Ovary (tissue), 7 donors: ENCODE measurements at regions not wholly inside any gene's neighbourhood (a gene's known extent, or its start where the extent isn't known, plus 50 kb on each side); places are given as distances from the start of the nearest gene placed in this dataset.

Experiments
- DNase-seq, 5 donors: peaks; one replicate each; pipeline ENCODE4 v3.0.0-alpha.2; 2019 to 2020
- H3K27ac ChIP-seq, 2 donors: fragments of 200-600 bp; one replicate each; pipeline versions ENCODE4 v1.5.1 to v1.8.0; 2019 to 2022
- H3K27me3 ChIP-seq: fragments of 200-600 bp; one replicate; pipeline ENCODE4 v1.8.0; 2022
- H3K36me3 ChIP-seq: fragments of 200-600 bp; sonication (generic); one replicate; pipeline ENCODE4 v1.5.1; 2019
- H3K4me1 ChIP-seq: one replicate; pipeline ENCODE4 v1.8.1; 2013; ENCODE audit warnings: mild to moderate bottlenecking, moderate library complexity; ENCODE audit not compliant: insufficient read depth
- H3K4me3 ChIP-seq: fragments of 200-600 bp; sonication (generic); one replicate; pipeline ENCODE4 v1.5.1; 2017
- H3K9me3 ChIP-seq, 2 donors: fragments of 200-600 bp in 1 of 2; sonication (generic) in 1 of 2; one replicate each; pipeline versions ENCODE4 v1.5.1 to v1.8.1; 2013 to 2019; ENCODE audit warnings: mild to moderate bottlenecking in 1 of 2, moderate library complexity in 1 of 2
- CTCF ChIP-seq, 3 donors: fragments of 450-650 bp in 2 of 3; fragments of 200-600 bp in 1 of 3; IDR thresholded peaks; one replicate each; pipeline versions ENCODE4 v1.5.1 to v1.8.0; 2016 to 2022; ENCODE audit warnings: antibody characterized with exemption in 3 of 3, mild to moderate bottlenecking in 1 of 3
- EP300 ChIP-seq: sonication (generic); formaldehyde crosslinking; IDR thresholded peaks from one replicate; pipeline ENCODE4 v1.6.1; 2017; ENCODE audit warnings: antibody characterized with exemption
- POLR2A ChIP-seq: fragments of 450-650 bp; IDR thresholded peaks from one replicate; pipeline ENCODE4 v1.6.1; 2017; ENCODE audit warnings: antibody characterized with exemption, mild to moderate bottlenecking, moderate library complexity
- WGBS, 3 donors: extraction: QIAGEN DNeasy Blood & Tissue Kit in 1 of 3; methylation state at CpG; one replicate each; pipeline versions ENCODE4 v1.1.5 to v1.1.7; 2013 to 2017; 5-methylcytosine and 5-hydroxymethylcytosine counted together
- intact Hi-C, 4 donors: fragments of 100-400 bp; cut with DNase I; formaldehyde crosslinking; loops; one replicate each; pipeline versions ENCODE4 v1.11.0 to v1.15.1; 2022 to 2023
- donor health status: DM: no; HTN: no; CAD: no; lungs with moderate emphysema.
- donor health status: DM: no; HTN: no; CAD: no.
- donor health status: Bipolar disorder and iron deficiency.
- donor health status: DM: no; HTN: no; CAD: no.
- donor health status: DM: yes; HTN: yes; CAD: no.

DNA sequence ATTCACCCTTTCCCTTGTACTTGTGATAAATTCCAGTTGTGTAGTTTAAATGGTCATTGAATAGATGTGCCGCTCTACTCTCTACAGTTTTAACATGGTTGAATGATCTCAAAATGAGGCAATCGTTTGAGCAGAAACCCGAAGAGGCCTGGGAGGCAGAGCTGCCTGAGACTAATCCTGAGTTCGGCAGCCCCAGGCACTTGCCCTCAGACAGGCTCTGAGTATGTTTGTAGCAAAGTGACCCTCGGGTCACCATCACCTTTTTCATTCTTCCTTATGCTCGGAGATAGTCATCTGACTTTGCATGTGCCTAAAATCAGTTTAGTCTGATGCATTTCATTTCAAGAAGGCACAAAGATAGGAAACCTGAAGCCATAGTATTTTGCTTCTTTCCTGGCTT is 184.0 kb upstream of the RBFOX1 start:
- intact Hi-C loops: no loop called here

GRCh38 chr16:7140899-7141298 is 191.7 kb upstream of the RBFOX1 start:
- H3K4me1 ChIP-seq: no peaks in the 10 kb centered on the region
- H3K27ac ChIP-seq: no peak overlapping the region
- H3K27me3 ChIP-seq: no peaks in the 10 kb centered on the region
- no peaks in the 10 kb centered on the region for H3K36me3 ChIP-seq
- TF ChIP-seq EP300: no peak
- no peak for TF ChIP-seq CTCF (IDR thresholded peaks at IDR 0.05)
- TF ChIP-seq POLR2A: no peak
- intact Hi-C loops: no loop called here
- H3K9me3 ChIP-seq: no peaks in the 10 kb centered on the region
- H3K4me3 ChIP-seq: no peak overlapping the region
- DNase-seq: no peak
- 58 to 65% (median 63%) methylated on average over 5 of the region's 5 CpGs for WGBS, 3 donors

More for the DNA sequence above, 184.0 kb upstream of the RBFOX1 start:
- TF ChIP-seq POLR2A: no peak
- no peak for TF ChIP-seq CTCF (IDR thresholded peaks at IDR 0.05)
- TF ChIP-seq EP300: no peak
- 80 to 85% (median 85%) methylated on average over 6 of the region's 6 CpGs for WGBS, 3 donors
- H3K4me1 ChIP-seq: no peaks in the 10 kb centered on the region
- no peaks in the 10 kb centered on the region for H3K9me3 ChIP-seq
- no peak overlapping the region for H3K4me3 ChIP-seq
- no peak for DNase-seq
- no peak overlapping the region for H3K27ac ChIP-seq
- no peaks in the 10 kb centered on the region for H3K36me3 ChIP-seq
- no peaks in the 10 kb centered on the region for H3K27me3 ChIP-seq

- no peak for DNase-seq
- H3K9me3 ChIP-seq: no peaks in the 10 kb centered on the region
- no peak overlapping the region for H3K4me3 ChIP-seq
- no peak for TF ChIP-seq EP300
- TF ChIP-seq POLR2A: no peak
- no peak for TF ChIP-seq CTCF (IDR thresholded peaks at IDR 0.05)
- no peaks in the 10 kb centered on the region for H3K36me3 ChIP-seq
- no peaks in the 10 kb centered on the region for H3K27me3 ChIP-seq
- H3K27ac ChIP-seq: no peak overlapping the region
- WGBS, 3 donors: 71 to 77% (median 74%) methylated on average over 8 of the region's 8 CpGs
- intact Hi-C loops: no loop called here
- H3K4me1 ChIP-seq: no peaks in the 10 kb centered on the region
These were observed 194.9 kb upstream of the RBFOX1 start for GRCh38 chr16:7137560-7138330.

GRCh38 chr16:7132465-7132864 is 200.2 kb upstream of the RBFOX1 start:
- H3K27ac ChIP-seq: no peak overlapping the region
- no peaks in the 10 kb centered on the region for H3K9me3 ChIP-seq
- H3K27me3 ChIP-seq: no peaks in the 10 kb centered on the region
- no peak for TF ChIP-seq EP300
- TF ChIP-seq POLR2A: no peak
- no peak for TF ChIP-seq CTCF (IDR thresholded peaks at IDR 0.05)
- 93 to 98% (median 93%) methylated on average over 2 of the region's 2 CpGs for WGBS, 3 donors
- H3K4me1 ChIP-seq: no peaks in the 10 kb centered on the region
- no peak for DNase-seq
- intact Hi-C loops: no loop called here
- H3K4me3 ChIP-seq: no peak overlapping the region
- no peaks in the 10 kb centered on the region for H3K36me3 ChIP-seq
